GM12878 (cell line): ENCODE measurements at regions not wholly inside any gene's neighbourhood (a gene's known extent, or its start where the extent isn't known, plus 50 kb on each side); places are given as distances from the start of the nearest gene placed in this dataset.

ENCODE experiments used
- ATAC-seq: fragments of 200-7000 bp; cut with Tn5 transposase; 3 replicates; pipeline ENCODE4 v1.9.1; 2020; ENCODE audit warnings: mild to moderate bottlenecking, moderate library complexity
- BruUV-seq: library from RNA; stranded (reverse); fragments of 400-500 nt; replicated peaks from 2 replicates; lab custom pipeline; 2021; lab: Mats Ljungman, UMichigan
- CTCF ChIA-PET: fragments of 300-600 bp; sonication (Branson Sonifier 250); formaldehyde crosslinking; extraction: SDS; loops from one replicate; lab custom pipeline; 2021; ENCODE audit warnings: inconsistent platforms; lab: Yijun Ruan, JAX
- POLR2A ChIA-PET: fragments of 350-600 bp; formaldehyde crosslinking; extraction: SDS; loops from one replicate; lab custom pipeline; 2021; ENCODE audit warnings: inconsistent platforms; lab: Charles Lee
- RAD21 ChIA-PET: fragments of 300-600 bp; sonication (Branson Sonifier 250); formaldehyde crosslinking; loops from one replicate; lab custom pipeline; 2023; ENCODE audit warnings: antibody characterized with exemption; ENCODE audit not compliant: unreplicated experiment; lab: Charles Lee
- SMC1A ChIA-PET: fragments of 300-600 bp; sonication (Branson Sonifier 250); formaldehyde crosslinking; loops from one replicate; lab custom pipeline; 2023; ENCODE audit not compliant: unreplicated experiment, uncharacterized antibody; lab: Charles Lee
- DNase-seq: peaks from one replicate; pipeline ENCODE4 v3.0.0-alpha.2; 2011; ENCODE audit warnings: low read depth, low spot score
- FAIRE-seq: peaks from 3 replicates; lab custom pipeline; 2011; peaks lifted over from hg19 to GRCh38; lab: Jason Lieb, UNC
- H2AFZ ChIP-seq: 2 replicates; pipeline ENCODE4 v1.6.0; 2011; ENCODE audit warnings: low read depth, low read length, control low read depth; ENCODE audit not compliant: control insufficient read depth
- H3K27ac ChIP-seq: 2 replicates; pipeline ENCODE4 v1.5.1; 2011; ENCODE audit warnings: control low read depth; ENCODE audit not compliant: control insufficient read depth, insufficient read depth
- H3K27me3 ChIP-seq, 2 experiments: replicated peaks in 1 of 2; 2 replicates each; pipeline versions ENCODE4 v1.6.0 to v1.6.1; 2011; ENCODE audit warnings: low read length in 1 of 2; ENCODE audit not compliant: control insufficient read depth in 2 of 2, insufficient read depth in 2 of 2
- H3K36me3 ChIP-seq, 2 experiments: 2 replicates each; pipeline ENCODE4 v1.5.1; 2011; ENCODE audit warnings: low read length in 1 of 2; ENCODE audit not compliant: control insufficient read depth in 2 of 2, insufficient read depth in 2 of 2
- H3K4me1 ChIP-seq: 2 replicates; pipeline ENCODE4 v1.6.1; 2011; ENCODE audit warnings: mild to moderate bottlenecking, low read length, moderate library complexity, mixed read lengths; ENCODE audit not compliant: control insufficient read depth, insufficient read depth
- H3K4me2 ChIP-seq: 2 replicates; pipeline ENCODE4 v1.6.0; 2011; ENCODE audit warnings: control low read depth; ENCODE audit not compliant: control insufficient read depth, insufficient read depth
- H3K4me3 ChIP-seq: fragments of 200-600 bp; sonication (generic); 2 replicates; pipeline ENCODE4 v1.5.1; 2016
- H3K79me2 ChIP-seq: 2 replicates; pipeline ENCODE4 v1.6.0; 2011; ENCODE audit warnings: low read length; ENCODE audit not compliant: control insufficient read depth, insufficient read depth
- H3K9ac ChIP-seq: 2 replicates; pipeline ENCODE4 v1.8.0; 2011; ENCODE audit warnings: low read length, control low read depth, mixed read lengths; ENCODE audit not compliant: control insufficient read depth, insufficient read depth
- H3K9me3 ChIP-seq: replicated peaks from 3 replicates; pipeline ENCODE4 v1.5.1; 2011; ENCODE audit warnings: mild to moderate bottlenecking, low read length; ENCODE audit not compliant: control insufficient read depth, insufficient read depth
- H4K20me1 ChIP-seq: 2 replicates; pipeline ENCODE4 v1.6.0; 2011; ENCODE audit not compliant: control insufficient read depth, insufficient read depth
- CREB1 ChIP-seq: IDR thresholded peaks from 2 replicates; pipeline ENCODE4 v1.6.1; 2012; ENCODE audit warnings: low read depth, mild to moderate bottlenecking, inconsistent platforms
- ESRRA ChIP-seq: IDR thresholded peaks from 2 replicates; pipeline ENCODE4 v1.6.1; 2012; ENCODE audit warnings: mild to moderate bottlenecking, low read length, improper control_type of control experiment
- ETV6 ChIP-seq, 2 experiments: fragments of 450-650 bp in 1 of 2; IDR thresholded peaks in 1 of 2; conservative IDR thresholded peaks in 1 of 2; 2 replicates each; pipeline ENCODE4 v1.6.1; 2014; ENCODE audit warnings: antibody characterized with exemption in 1 of 2, borderline replicate concordance in 1 of 2, low read depth in 1 of 2, mild to moderate bottlenecking in 1 of 2, moderate library complexity in 1 of 2
- FOXM1 ChIP-seq: IDR thresholded peaks from 2 replicates; pipeline ENCODE4 v1.6.1; 2012; ENCODE audit warnings: low read depth, mild to moderate bottlenecking, inconsistent platforms, low read length, moderate library complexity
- GATAD2B ChIP-seq: fragments of 450-650 bp; conservative IDR thresholded peaks from 2 replicates; pipeline ENCODE4 v1.6.1; 2017; ENCODE audit warnings: low read depth, mild to moderate bottlenecking, moderate library complexity
- HDAC2 ChIP-seq: fragments of 200-600 bp; sonication (generic); IDR thresholded peaks from 2 replicates; pipeline ENCODE4 v1.6.1; 2017
- IKZF2 ChIP-seq, 2 experiments: fragments of 450-650 bp; IDR thresholded peaks; 2 replicates each; pipeline ENCODE4 v1.6.1; 2017; ENCODE audit warnings: mild to moderate bottlenecking in 2 of 2, moderate library complexity in 2 of 2
- IRF3 ChIP-seq: fragments of 450-650 bp; IDR thresholded peaks from 2 replicates; pipeline ENCODE4 v1.6.1; 2014; ENCODE audit warnings: mild to moderate bottlenecking
- KLF5 ChIP-seq: fragments of 450-650 bp; IDR thresholded peaks from 2 replicates; pipeline ENCODE4 v1.6.1; 2014; ENCODE audit warnings: mild to moderate bottlenecking; ENCODE audit not compliant: partially characterized antibody
- SKIL ChIP-seq: fragments of 450-650 bp; IDR thresholded peaks from 2 replicates; pipeline ENCODE4 v1.6.1; 2017; ENCODE audit warnings: mild to moderate bottlenecking, low read depth, inconsistent platforms; ENCODE audit not compliant: poor library complexity, severe bottlenecking
- SMC3 ChIP-seq: IDR thresholded peaks from 2 replicates; pipeline ENCODE4 v1.6.1; 2011; ENCODE audit warnings: low read length, improper control_type of control experiment, borderline replicate concordance
- SP1 ChIP-seq: IDR thresholded peaks from one replicate; pipeline ENCODE4 v1.6.1; 2011; ENCODE audit warnings: low read depth, low read length
- STAT3 ChIP-seq: IDR thresholded peaks from 2 replicates; pipeline ENCODE4 v1.6.1; 2011; ENCODE audit warnings: low read depth, low read length, improper control_type of control experiment
- USF2 ChIP-seq: IDR thresholded peaks from 2 replicates; pipeline ENCODE4 v1.6.1; 2011; ENCODE audit warnings: low read depth, low read length, improper control_type of control experiment, borderline replicate concordance
- ZBED1 ChIP-seq: IDR thresholded peaks from 2 replicates; pipeline ENCODE4 v1.6.1; 2016; ENCODE audit warnings: borderline replicate concordance
- ZNF622 ChIP-seq: fragments of 450-650 bp; IDR thresholded peaks from 2 replicates; pipeline ENCODE4 v1.6.1; 2017; ENCODE audit warnings: mild to moderate bottlenecking, inconsistent platforms
- WGBS: methylation state at CpG from one replicate; pipeline ENCODE4 v1.1.6; 2016; ENCODE audit warnings: low lambda C conversion rate; ENCODE audit not compliant: insufficient replicate concordance, insufficient coverage; ENCODE audit errors: missing lambda C conversion rate; 5-methylcytosine and 5-hydroxymethylcytosine counted together
- in situ Hi-C: fragments of 300-500 bp; cut with MboI; formaldehyde crosslinking; loops from 9 replicates; pipeline ENCODE4 v1.14.3; 2018; ENCODE audit warnings: mixed read lengths
- intact Hi-C: fragments of 100-400 bp; cut with micrococcal nuclease; formaldehyde crosslinking; loops from one replicate; pipeline ENCODE4 v1.14.2; 2022; ENCODE audit not compliant: unreplicated experiment

- intact Hi-C loops (no loop called here), in situ Hi-C loops (no loop called here)
- Histone ChIP-seq H3K9ac (no peak overlapping the region), H3K4me1 (no peaks in the 10 kb centered on the region), H2AFZ (no peak overlapping the region), H3K36me3 (no peaks in the 10 kb centered on the region), H3K4me3 (no peak overlapping the region), H3K27me3 (peaks cover 3 to 9% of the 10 kb centered on the region in 2 experiments; a peak in 3 of 4 replicates), H3K79me2 (no peaks in the 10 kb centered on the region), H3K4me2 (no peak overlapping the region), H4K20me1 (no peaks in the 10 kb centered on the region), H3K9me3 (no peaks in the 10 kb centered on the region), H3K27ac (no peak overlapping the region)
- no peak for FAIRE-seq
- ChIA-PET POLR2A (no interaction called here), SMC1A (interaction anchor here (0.8 kb wide), 1 partner anchor 17 kb away, joined by 3 read pairs; no protein-coding TSS in a partner anchor), CTCF (no interaction called here), RAD21 (no interaction called here)
- no peak for DNase-seq
- 14% methylated on average over 4 of the region's 4 CpGs for WGBS
- no TSS peak for BruUV-seq
- TF ChIP-seq STAT3 (no peak), KLF5 (no peak), USF2 (no peak), ESRRA (no peak), IKZF2 (IDR thresholded peaks at IDR 0.05) (no peak), ZNF622 (no peak), SMC3 (no peak), CREB1 (no peak), ETV6 (conservative IDR thresholded peaks at IDR 0.05 in 1 of 2, IDR thresholded peaks at IDR 0.05 in 1 of 2; ENCODE audit: borderline replicate concordance in 1 of 2, low read depth in 1 of 2) (no peak), HDAC2 (no peak), SP1 (no peak), SKIL (no peak), GATAD2B (no peak), FOXM1 (no peak), IRF3 (no peak), ZBED1 (no peak)
- ATAC-seq, result no peak
These were observed 232.4 kb upstream of the RPL38 start for GRCh38 chr17:73971127-73971526.
